Osteoblast (primary cell): ENCODE measurements at regions not wholly inside any gene's neighbourhood (a gene's known extent, or its start where the extent isn't known, plus 50 kb on each side); places are given as distances from the start of the nearest gene placed in this dataset.

ENCODE experiments used
- DNase-seq: peaks from one replicate; pipeline ENCODE4 v3.0.0; 2011; ENCODE audit warnings: low spot score, mixed read lengths; ENCODE audit not compliant: insufficient read length; ENCODE audit errors: missing footprints
- H2AFZ ChIP-seq: 2 replicates; pipeline ENCODE4 v1.6.0; 2011; ENCODE audit warnings: mild to moderate bottlenecking, low read length
- H3K27ac ChIP-seq: 2 replicates; pipeline ENCODE4 v1.5.1; 2011; ENCODE audit warnings: mild to moderate bottlenecking, low read depth, low read length, moderate library complexity
- H3K27me3 ChIP-seq: 2 replicates; pipeline ENCODE4 v1.6.0; 2012; ENCODE audit warnings: mild to moderate bottlenecking, control low read depth, inconsistent platforms, low read length, moderate library complexity; ENCODE audit not compliant: insufficient read depth
- H3K36me3 ChIP-seq: 2 replicates; pipeline ENCODE4 v1.5.1; 2011; ENCODE audit warnings: mild to moderate bottlenecking, low read length, control low read depth, moderate library complexity; ENCODE audit not compliant: insufficient read depth
- H3K4me1 ChIP-seq: 2 replicates; pipeline ENCODE4 v1.5.1; 2011; ENCODE audit warnings: mild to moderate bottlenecking, low read length, control low read depth, moderate library complexity; ENCODE audit not compliant: insufficient read depth
- H3K4me2 ChIP-seq: 2 replicates; pipeline ENCODE4 v1.6.0; 2011; ENCODE audit warnings: mild to moderate bottlenecking, low read length; ENCODE audit not compliant: insufficient read depth
- H3K4me3 ChIP-seq: fragments of 200-600 bp; sonication (generic); 3 replicates; pipeline ENCODE4 v1.5.1; 2012; ENCODE audit warnings: mild to moderate bottlenecking, low read length, inconsistent platforms; ENCODE audit not compliant: insufficient read depth
- H3K79me2 ChIP-seq: 2 replicates; pipeline ENCODE4 v1.6.0; 2012; ENCODE audit warnings: mild to moderate bottlenecking, low read length, control low read depth, inconsistent platforms; ENCODE audit not compliant: insufficient read depth
- H3K9me3 ChIP-seq: 2 replicates; pipeline ENCODE4 v1.5.1; 2011; ENCODE audit warnings: low read depth, low read length, control low read depth
- H4K20me1 ChIP-seq: 2 replicates; pipeline ENCODE4 v1.6.0; 2012; ENCODE audit warnings: mild to moderate bottlenecking, low read length, control low read depth; ENCODE audit not compliant: insufficient read depth
- CTCF ChIP-seq: IDR thresholded peaks from 2 replicates; pipeline ENCODE4 v1.5.1; 2011; ENCODE audit warnings: mild to moderate bottlenecking, low read depth, low read length, moderate library complexity; ENCODE audit errors: extremely low read depth

GRCh38 chr13:111856571-111856970 lies 210.4 kb upstream of the SOX1 start:
- Histone ChIP-seq H3K36me3 (no peaks in the 10 kb centered on the region), H3K27me3 (no peaks in the 10 kb centered on the region), H3K4me2 (no peak overlapping the region), H3K27ac (no peak overlapping the region), H3K79me2 (no peaks in the 10 kb centered on the region), H3K4me3 (no peak overlapping the region), H2AFZ (no peak overlapping the region), H3K9me3 (no peaks in the 10 kb centered on the region), H3K4me1 (no peaks in the 10 kb centered on the region), H4K20me1 (no peaks in the 10 kb centered on the region)
- no peak for DNase-seq
- no peak for TF ChIP-seq CTCF

- H2AFZ ChIP-seq: no peak overlapping the region
- no peaks in the 10 kb centered on the region for H3K36me3 ChIP-seq
- no peak overlapping the region for H3K4me3 ChIP-seq
- H3K27me3 ChIP-seq: no peaks in the 10 kb centered on the region
- no peaks in the 10 kb centered on the region for H3K9me3 ChIP-seq
- H3K4me2 ChIP-seq: no peak overlapping the region
- H4K20me1 ChIP-seq: no peaks in the 10 kb centered on the region
- no peak for DNase-seq
- H3K79me2 ChIP-seq: no peaks in the 10 kb centered on the region
- TF ChIP-seq CTCF: no peak
- H3K4me1 ChIP-seq: no peaks in the 10 kb centered on the region
- no peak overlapping the region for H3K27ac ChIP-seq
These were observed 209.6 kb upstream of the SOX1 start for GRCh38 chr13:111857336-111857735.

GRCh38 chr13:111857846-111858560 lies 208.9 kb upstream of the SOX1 start:
- no peaks in the 10 kb centered on the region for H3K79me2 ChIP-seq
- H2AFZ ChIP-seq: no peak overlapping the region
- H3K4me2 ChIP-seq: no peak overlapping the region
- H3K4me3 ChIP-seq: no peak overlapping the region
- no peaks in the 10 kb centered on the region for H3K4me1 ChIP-seq
- H3K9me3 ChIP-seq: no peaks in the 10 kb centered on the region
- no peak for DNase-seq
- TF ChIP-seq CTCF: no peak
- no peaks in the 10 kb centered on the region for H3K36me3 ChIP-seq
- H3K27me3 ChIP-seq: no peaks in the 10 kb centered on the region
- no peaks in the 10 kb centered on the region for H4K20me1 ChIP-seq
- H3K27ac ChIP-seq: no peak overlapping the region

- Histone ChIP-seq H3K79me2 (no peaks in the 10 kb centered on the region), H2AFZ (no peak overlapping the region), H3K27ac (no peak overlapping the region), H3K27me3 (no peaks in the 10 kb centered on the region), H3K4me1 (no peaks in the 10 kb centered on the region), H3K4me2 (no peak overlapping the region), H3K4me3 (no peak overlapping the region), H3K9me3 (no peaks in the 10 kb centered on the region), H4K20me1 (no peaks in the 10 kb centered on the region), H3K36me3 (no peaks in the 10 kb centered on the region)
- TF ChIP-seq CTCF: no peak
- no peak for DNase-seq
These were observed 208.4 kb upstream of the SOX1 start for GRCh38 chr13:111858571-111858970.
